WTC11 (cell line): ENCODE measurements at regions not wholly inside any gene's neighbourhood (a gene's known extent, or its start where the extent isn't known, plus 50 kb on each side); places are given as distances from the start of the nearest gene placed in this dataset.

ENCODE experiments used
- ATF1 ChIP-seq: sonication (generic); formaldehyde crosslinking; IDR thresholded peaks from 2 replicates; pipeline ENCODE4 v1.8.1; 2023; ENCODE audit warnings: mild to moderate bottlenecking, moderate library complexity, missing genetic modification reagents
- FOXK1 ChIP-seq: sonication (generic); formaldehyde crosslinking; IDR thresholded peaks from 2 replicates; pipeline ENCODE4 v1.8.0; 2022; ENCODE audit warnings: mild to moderate bottlenecking, moderate library complexity, missing genetic modification reagents
- TF ChIP-seq, protein P1 (sequence below): sonication (generic); formaldehyde crosslinking; IDR thresholded peaks from 2 replicates; pipeline ENCODE4 v1.8.0; 2022; ENCODE audit warnings: mild to moderate bottlenecking, missing genetic modification reagents
- TF ChIP-seq, protein P2 (sequence below): sonication (generic); formaldehyde crosslinking; IDR thresholded peaks from 2 replicates; pipeline ENCODE4 v1.8.0; 2022; ENCODE audit warnings: mild to moderate bottlenecking, missing genetic modification reagents

DNA sequence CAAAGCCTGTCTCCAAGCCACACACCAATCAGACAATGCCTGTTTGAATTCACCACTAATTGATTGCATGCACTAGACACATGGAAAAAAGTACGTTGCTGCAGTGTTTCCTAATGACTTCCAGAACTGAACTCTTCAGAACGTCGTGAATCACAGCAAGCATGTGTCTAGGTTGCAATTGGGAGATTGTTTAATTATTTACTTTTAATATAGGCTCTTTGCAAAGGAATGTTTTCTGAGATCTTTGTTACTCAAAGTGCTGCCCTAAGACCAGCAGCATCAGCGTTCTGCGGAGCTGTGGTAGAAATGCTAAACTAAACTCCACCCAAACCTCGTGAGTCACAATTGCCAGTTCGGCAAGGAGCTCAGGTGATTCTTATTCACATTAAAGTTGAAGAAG, 52.7 kb upstream of the CCDC68 start (continued):
- TF ChIP-seq, protein P1, sequence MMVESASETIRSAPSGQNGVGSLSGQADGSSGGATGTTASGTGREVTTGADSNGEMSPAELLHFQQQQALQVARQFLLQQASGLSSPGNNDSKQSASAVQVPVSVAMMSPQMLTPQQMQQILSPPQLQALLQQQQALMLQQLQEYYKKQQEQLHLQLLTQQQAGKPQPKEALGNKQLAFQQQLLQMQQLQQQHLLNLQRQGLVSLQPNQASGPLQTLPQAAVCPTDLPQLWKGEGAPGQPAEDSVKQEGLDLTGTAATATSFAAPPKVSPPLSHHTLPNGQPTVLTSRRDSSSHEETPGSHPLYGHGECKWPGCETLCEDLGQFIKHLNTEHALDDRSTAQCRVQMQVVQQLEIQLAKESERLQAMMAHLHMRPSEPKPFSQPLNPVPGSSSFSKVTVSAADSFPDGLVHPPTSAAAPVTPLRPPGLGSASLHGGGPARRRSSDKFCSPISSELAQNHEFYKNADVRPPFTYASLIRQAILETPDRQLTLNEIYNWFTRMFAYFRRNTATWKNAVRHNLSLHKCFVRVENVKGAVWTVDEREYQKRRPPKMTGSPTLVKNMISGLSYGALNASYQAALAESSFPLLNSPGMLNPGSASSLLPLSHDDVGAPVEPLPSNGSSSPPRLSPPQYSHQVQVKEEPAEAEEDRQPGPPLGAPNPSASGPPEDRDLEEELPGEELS = no peak
- TF ChIP-seq ATF1 (CRISPR knock-in tag) = no peak
- TF ChIP-seq, protein P2, sequence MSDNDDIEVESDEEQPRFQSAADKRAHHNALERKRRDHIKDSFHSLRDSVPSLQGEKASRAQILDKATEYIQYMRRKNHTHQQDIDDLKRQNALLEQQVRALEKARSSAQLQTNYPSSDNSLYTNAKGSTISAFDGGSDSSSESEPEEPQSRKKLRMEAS (CRISPR knock-in tag) = no peak
- no peak for TF ChIP-seq FOXK1 (CRISPR knock-in tag)
